ENCODE measurements at regions not wholly inside any gene's neighbourhood (a gene's known extent, or its start where the extent isn't known, plus 50 kb on each side); places are given as distances from the start of the nearest gene placed in this dataset.

- TF ChIP-seq CTCF (IDR thresholded peaks at IDR 0.05; ENCODE audit: poor library complexity, severe bottlenecking) (no peak), EP300 (conservative IDR thresholded peaks at IDR 0.05; ENCODE audit: poor library complexity, severe bottlenecking) (no peak)
These were observed 889.5 kb upstream of the SPRY2 start for GRCh38 chr13:81230386-81230785.
